Posterior cingulate gyrus (tissue), 11 donors: ENCODE measurements at regions not wholly inside any gene's neighbourhood (a gene's known extent, or its start where the extent isn't known, plus 50 kb on each side); places are given as distances from the start of the nearest gene placed in this dataset.
"Not testable (repeated sequence)": the region's sequence is repeated elsewhere in the genome, so short reads cannot be mapped to it uniquely, and the experiment has no call there.

Source experiments
- DNase-seq, 10 donors: peaks; one replicate each; pipeline versions ENCODE4 v3.0.0 to v3.0.0-alpha.2; 2020 to 2021; ENCODE audit warnings: mixed read lengths in 3 of 10
- intact Hi-C: fragments of 100-400 bp; cut with DNase I; formaldehyde crosslinking; loops from one replicate; pipeline ENCODE4 v1.15.1; 2023

DNA sequence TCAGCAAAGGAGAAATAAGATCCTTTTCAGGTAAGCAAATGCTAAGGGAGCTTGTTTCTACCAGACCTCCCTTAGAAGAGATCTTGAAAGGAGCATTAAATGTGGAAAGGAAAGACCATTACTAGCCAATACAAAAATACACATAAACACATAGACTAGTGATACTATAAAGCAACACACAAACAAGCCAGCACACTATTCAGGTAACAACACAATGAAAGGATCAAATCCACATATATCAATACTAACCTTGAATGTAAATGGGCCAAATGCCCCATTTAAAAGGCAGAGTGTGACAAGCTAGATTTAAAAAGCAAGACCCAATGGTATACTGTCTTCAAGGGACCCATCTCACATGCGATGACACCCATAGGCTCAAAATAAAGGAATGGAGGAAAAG is 317.6 kb downstream of the TBL1XR1 start:
- intact Hi-C loops, result no loop called here
- DNase-seq, result no peak

- DNase-seq, result no peak
- intact Hi-C loops, result loop anchor here (2.0 kb wide), 1 partner anchor 66 kb away; no protein-coding TSS in a partner anchor
Measured at GRCh38 chr3:176873261-176873660, 324.0 kb downstream of the TBL1XR1 start.

GRCh38 chr3:176872771-176873209 is 324.5 kb downstream of the TBL1XR1 start:
- peak in 3 of 10 donors; percentile 29 to 71 (median 32) for DNase-seq
- intact Hi-C loops, result loop anchor here (2.0 kb wide), 1 partner anchor 66 kb away; no protein-coding TSS in a partner anchor

DNA sequence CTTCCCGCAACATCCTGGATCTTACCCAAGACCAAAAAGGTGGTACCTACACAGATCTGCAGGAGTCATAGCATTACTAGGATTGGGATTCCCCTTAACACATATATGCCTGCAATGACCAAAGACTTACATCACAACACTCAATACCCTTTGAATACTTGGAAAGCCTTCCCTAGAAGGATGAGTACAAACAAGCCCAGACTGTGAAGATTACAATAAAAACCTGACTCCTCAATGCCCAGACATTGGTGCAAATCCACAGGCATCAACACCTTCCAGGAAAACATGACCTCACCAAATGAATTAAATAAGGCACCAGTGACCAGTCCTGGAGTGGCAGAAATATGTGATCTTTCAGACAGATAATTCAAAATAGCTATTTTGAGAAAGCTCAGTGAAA is 326.8 kb downstream of the TBL1XR1 start:
- intact Hi-C loops, result no loop called here
- no peak for DNase-seq

GRCh38 chr3:176867681-176868663 is 329.3 kb downstream of the TBL1XR1 start:
- intact Hi-C loops, result no loop called here
- no peak for DNase-seq

GRCh38 chr3:176861137-176861536 is 336.1 kb downstream of the TBL1XR1 start:
- no peak for DNase-seq
- intact Hi-C loops, result no loop called here

DNA sequence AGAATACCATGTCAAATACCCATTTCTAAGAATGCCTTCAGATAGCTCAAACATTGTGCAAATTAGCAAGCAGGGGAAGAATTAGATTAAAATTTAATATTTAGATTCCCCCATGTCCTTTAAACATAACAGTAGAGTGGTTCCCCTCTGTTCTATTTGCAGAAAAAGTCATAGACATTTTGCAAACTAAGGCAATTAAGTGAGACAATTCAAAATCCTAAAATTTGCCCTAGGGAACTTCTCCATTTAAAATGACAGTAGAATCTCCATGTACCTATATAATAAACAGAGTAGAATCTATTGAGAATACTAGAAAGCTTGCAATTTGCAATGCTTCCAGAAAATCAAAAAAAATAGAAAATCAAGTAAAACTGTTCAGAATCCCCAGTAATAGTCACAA is 340.6 kb downstream of the TBL1XR1 start:
- no peak for DNase-seq
- intact Hi-C loops, result no loop called here

DNA sequence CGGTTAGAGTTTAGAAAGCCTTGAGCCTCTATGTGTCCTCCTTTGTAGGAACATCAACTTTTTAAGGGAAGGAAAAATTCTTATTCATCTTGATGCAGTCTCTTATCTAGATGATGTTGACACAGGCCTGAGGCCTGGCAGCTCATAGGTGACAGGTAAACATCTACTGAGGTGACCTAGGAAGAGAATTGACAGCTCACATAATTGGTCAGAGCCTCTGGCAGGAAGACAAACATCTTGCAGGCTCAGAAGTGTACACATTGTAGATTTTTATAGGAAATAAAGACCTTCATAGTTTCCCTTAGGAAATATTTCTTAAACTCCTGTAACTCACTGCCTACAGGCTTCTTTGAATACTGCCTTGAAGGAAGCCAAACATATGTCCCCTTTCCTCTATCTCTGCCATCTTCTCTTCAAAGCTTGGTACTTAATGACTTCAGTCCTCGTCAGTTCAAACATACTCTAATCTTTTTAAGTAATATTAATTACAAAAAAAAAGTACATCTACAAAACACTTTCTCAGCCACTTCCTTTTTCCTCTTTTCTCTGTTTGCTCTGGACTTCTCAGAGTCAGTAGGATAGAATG is 341.3 kb downstream of the TBL1XR1 start:
- DNase-seq, result no peak
- intact Hi-C loops, result no loop called here

GRCh38 chr3:176855213-176855612 is 342.1 kb downstream of the TBL1XR1 start:
- intact Hi-C loops, result no loop called here
- no peak for DNase-seq

GRCh38 chr3:176850498-176850897 is 346.8 kb downstream of the TBL1XR1 start:
- DNase-seq, result no peak
- intact Hi-C loops, result no loop called here

GRCh38 chr3:176848431-176849214 is 348.7 kb downstream of the TBL1XR1 start:
- DNase-seq, result peak in 1 of 10 donors; percentile 55
- intact Hi-C loops, result no loop called here

GRCh38 chr3:176842914-176843313 is 354.4 kb downstream of the TBL1XR1 start:
- intact Hi-C loops, result no loop called here
- DNase-seq, result no peak

GRCh38 chr3:176840641-176841286 is 356.5 kb downstream of the TBL1XR1 start:
- DNase-seq, result no peak
- intact Hi-C loops, result no loop called here

DNA sequence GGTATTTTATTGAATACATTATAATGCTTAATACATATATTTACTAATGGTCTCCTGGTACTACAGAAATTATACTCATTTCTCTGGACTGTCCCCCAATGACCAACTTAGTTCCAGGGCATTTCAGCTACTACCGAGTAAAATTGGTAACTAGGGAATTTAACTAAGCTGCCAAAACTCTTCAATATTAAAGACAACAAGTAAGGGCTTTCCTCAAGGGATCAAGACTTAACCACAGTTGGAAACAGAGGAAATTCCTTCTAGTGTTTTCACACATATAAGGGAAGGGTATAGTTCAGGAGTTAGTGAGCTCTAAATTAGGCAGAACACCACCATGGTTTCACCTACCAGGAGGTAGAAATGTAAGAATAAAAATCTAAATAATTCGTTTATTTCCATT is 357.4 kb downstream of the TBL1XR1 start:
- intact Hi-C loops, result no loop called here
- DNase-seq, result no peak

GRCh38 chr3:176839466-176839865 is 357.8 kb downstream of the TBL1XR1 start:
- intact Hi-C loops, result no loop called here
- DNase-seq, result no peak

DNA sequence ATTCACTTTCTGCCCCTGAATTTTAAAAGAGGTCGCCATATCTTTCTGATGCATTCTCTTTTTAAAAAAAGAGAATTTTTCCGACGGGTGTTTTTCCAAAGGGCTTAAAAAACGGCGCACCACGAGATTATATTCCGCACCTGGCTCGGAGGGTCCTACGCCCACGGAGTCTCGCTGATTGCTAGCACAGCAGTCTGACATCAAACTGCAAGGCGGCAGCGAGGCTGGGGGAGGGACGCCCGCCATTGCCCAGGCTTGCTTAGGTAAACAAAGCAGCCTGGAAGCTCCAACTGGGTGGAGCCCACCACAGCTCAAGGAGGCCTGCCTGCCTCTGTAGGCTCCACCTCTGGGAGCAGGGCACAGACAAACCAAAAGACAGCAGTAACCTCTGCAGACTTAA is 370.0 kb downstream of the TBL1XR1 start:
- DNase-seq, intact Hi-C loops: not testable (repeated sequence)

DNA sequence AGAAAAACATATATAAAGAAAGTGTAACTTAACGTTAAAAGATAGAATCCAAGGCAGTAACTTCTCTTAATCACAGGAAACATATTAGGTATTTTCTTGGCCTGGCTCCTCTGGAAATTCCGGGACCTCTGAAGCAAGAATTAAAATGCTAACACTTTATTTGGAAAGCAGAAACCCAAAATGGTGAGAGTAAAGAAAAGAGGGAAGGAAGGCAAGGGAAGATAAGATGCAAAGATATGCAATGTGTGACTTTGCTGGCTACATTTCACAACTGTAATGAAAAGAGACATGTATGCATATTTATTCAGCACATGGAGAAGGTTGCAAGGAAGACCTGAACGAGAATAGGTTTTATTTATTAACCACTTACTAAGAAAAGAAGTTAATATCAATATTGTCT is 372.5 kb downstream of the TBL1XR1 start:
- intact Hi-C loops, result no loop called here
- DNase-seq, result no peak

- DNase-seq, result no peak
- intact Hi-C loops, result no loop called here
Measured at GRCh38 chr3:176820764-176821163, 376.5 kb downstream of the TBL1XR1 start.

DNA sequence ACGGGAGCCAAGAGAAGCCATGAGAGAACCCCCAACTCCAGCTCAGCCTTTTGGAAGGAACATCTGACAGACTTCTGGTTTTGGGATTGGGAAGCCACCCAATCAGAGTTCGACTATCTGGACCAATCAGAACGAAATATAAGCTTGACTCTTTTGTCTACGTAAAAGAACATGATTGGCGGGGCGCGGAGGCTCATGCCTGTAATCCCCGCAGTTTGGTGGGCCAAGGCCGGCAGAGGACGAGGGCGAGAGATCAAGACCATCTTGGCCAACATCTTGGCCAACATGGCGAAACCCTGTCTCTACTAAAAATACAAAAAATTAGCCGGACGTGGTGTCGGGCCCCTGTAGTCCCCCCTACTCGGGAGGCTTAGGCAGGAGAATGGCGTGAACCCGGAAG is 380.3 kb downstream of the TBL1XR1 start:
- intact Hi-C loops, result no loop called here
- DNase-seq, result peak in 1 of 10 donors; percentile 57

GRCh38 chr3:176814285-176814684 is 383.0 kb downstream of the TBL1XR1 start:
- peak in 5 of 10 donors; percentile 4 to 85 (median 31) for DNase-seq
- intact Hi-C loops, result no loop called here
